ENCODE measurements at regions not wholly inside any gene's neighbourhood (a gene's known extent, or its start where the extent isn't known, plus 50 kb on each side); places are given as distances from the start of the nearest gene placed in this dataset.

DNA sequence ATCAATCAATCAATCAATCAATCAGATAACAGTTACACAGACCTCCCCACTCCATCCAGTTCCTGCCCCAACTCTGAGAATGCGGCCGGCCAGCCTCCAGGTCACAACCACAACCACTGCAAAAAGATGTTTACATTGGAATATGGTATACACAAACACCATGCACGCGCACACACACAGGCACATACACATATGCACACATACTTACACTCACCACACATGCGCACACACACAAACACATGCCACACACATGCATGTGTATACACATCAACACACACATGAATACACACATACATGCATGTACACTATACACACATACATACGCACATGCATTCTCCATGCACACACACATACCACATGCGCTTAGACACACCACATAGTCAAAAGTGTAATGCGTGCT, 131.1 kb downstream of the PXDC1 start:
- TF ChIP-seq CTCF (IDR thresholded peaks at IDR 0.05) (no peak), POLR2A (IDR thresholded peaks at IDR 0.05) (no peak)
